ENCODE measurements at regions not wholly inside any gene's neighbourhood (a gene's known extent, or its start where the extent isn't known, plus 50 kb on each side); places are given as distances from the start of the nearest gene placed in this dataset.

GRCh38 chr18:72194072-72194471 is 350.1 kb downstream of the CBLN2 start:
- DNase-seq (ENCODE audit: low spot score) (no peak), FAIRE-seq (no peak)

- FAIRE-seq (no peak), DNase-seq (ENCODE audit: low spot score) (no peak)
These were observed 356.2 kb downstream of the CBLN2 start for GRCh38 chr18:72187956-72188355.

- FAIRE-seq (no peak), DNase-seq (ENCODE audit: low spot score) (no peak)
These were observed 362.8 kb downstream of the CBLN2 start for GRCh38 chr18:72181241-72181764.

GRCh38 chr18:72180689-72181088 is 363.5 kb downstream of the CBLN2 start:
- FAIRE-seq (no peak), DNase-seq (ENCODE audit: low spot score) (no peak)

GRCh38 chr18:72174972-72175649 is 369.0 kb downstream of the CBLN2 start:
- DNase-seq (ENCODE audit: low spot score) (no peak), FAIRE-seq (no peak)

GRCh38 chr18:72171596-72171995 is 372.5 kb downstream of the CBLN2 start:
- DNase-seq (ENCODE audit: low spot score): no peak
- no peak for FAIRE-seq

- no peak for FAIRE-seq
- DNase-seq (ENCODE audit: low spot score): peak; percentile 7
These were observed 382.5 kb downstream of the CBLN2 start for GRCh38 chr18:72161691-72162090.

GRCh38 chr18:72160510-72161445 is 383.4 kb downstream of the CBLN2 start:
- DNase-seq (ENCODE audit: low spot score) (no peak), FAIRE-seq (no peak)

GRCh38 chr18:72155327-72155726 is 388.8 kb downstream of the CBLN2 start:
- DNase-seq (ENCODE audit: low spot score): no peak
- no peak for FAIRE-seq

GRCh38 chr18:72154926-72155325 is 389.2 kb downstream of the CBLN2 start:
- no peak for FAIRE-seq
- DNase-seq (ENCODE audit: low spot score): no peak

- DNase-seq (ENCODE audit: low spot score) (no peak), FAIRE-seq (no peak)
These were observed 391.2 kb downstream of the CBLN2 start for GRCh38 chr18:72152935-72153334.

GRCh38 chr18:72147830-72148229 is 396.3 kb downstream of the CBLN2 start:
- DNase-seq (ENCODE audit: low spot score): no peak
- no peak for FAIRE-seq

- FAIRE-seq: no peak
- DNase-seq (ENCODE audit: low spot score): no peak
These were observed 404.1 kb downstream of the CBLN2 start for GRCh38 chr18:72140007-72140406.

GRCh38 chr18:72128649-72129048 is 415.5 kb downstream of the CBLN2 start:
- DNase-seq (ENCODE audit: low spot score): no peak
- no peak for FAIRE-seq

GRCh38 chr18:72122103-72122502 is 422.0 kb downstream of the CBLN2 start:
- DNase-seq (ENCODE audit: low spot score) (no peak), FAIRE-seq (no peak)

- DNase-seq (ENCODE audit: low spot score) (no peak), FAIRE-seq (no peak)
These were observed 425.1 kb downstream of the CBLN2 start for GRCh38 chr18:72119082-72119481.

- no peak for FAIRE-seq
- no peak for DNase-seq (ENCODE audit: low spot score)
These were observed 429.1 kb downstream of the CBLN2 start for GRCh38 chr18:72114801-72115594.

- FAIRE-seq (no peak), DNase-seq (ENCODE audit: low spot score) (no peak)
These were observed 436.3 kb downstream of the CBLN2 start for GRCh38 chr18:72107647-72108383.

GRCh38 chr18:72104851-72105250 is 439.3 kb downstream of the CBLN2 start:
- no peak for DNase-seq (ENCODE audit: low spot score)
- FAIRE-seq: no peak

- DNase-seq (ENCODE audit: low spot score) (no peak), FAIRE-seq (no peak)
These were observed 441.7 kb downstream of the CBLN2 start for GRCh38 chr18:72102412-72102811.

GRCh38 chr18:72100465-72101004 is 443.6 kb downstream of the CBLN2 start:
- no peak for DNase-seq (ENCODE audit: low spot score)
- FAIRE-seq: no peak
